ENCODE measurements at regions not wholly inside any gene's neighbourhood (a gene's known extent, or its start where the extent isn't known, plus 50 kb on each side); places are given as distances from the start of the nearest gene placed in this dataset.

DNA sequence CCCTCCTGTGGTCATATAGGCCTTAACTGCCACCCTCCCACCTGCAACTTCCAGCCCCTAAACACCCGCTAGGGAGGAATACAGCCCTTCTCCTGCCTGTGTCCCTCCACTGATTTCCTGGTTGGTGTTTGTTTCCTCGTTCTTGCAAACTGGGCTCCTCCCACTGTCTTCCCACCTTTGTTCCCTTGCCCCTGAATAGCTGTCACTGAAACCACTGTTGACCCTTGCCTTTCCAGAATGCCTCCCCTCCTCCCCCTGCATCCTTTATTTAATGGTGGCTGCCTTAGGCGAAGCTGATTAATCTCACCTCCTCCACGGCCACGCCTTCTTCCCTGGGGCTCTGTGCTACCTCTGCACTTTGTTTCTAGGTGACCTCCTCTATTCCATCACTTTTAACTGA, 626.7 kb downstream of the BNC2 start:
- TF ChIP-seq, protein P1, sequence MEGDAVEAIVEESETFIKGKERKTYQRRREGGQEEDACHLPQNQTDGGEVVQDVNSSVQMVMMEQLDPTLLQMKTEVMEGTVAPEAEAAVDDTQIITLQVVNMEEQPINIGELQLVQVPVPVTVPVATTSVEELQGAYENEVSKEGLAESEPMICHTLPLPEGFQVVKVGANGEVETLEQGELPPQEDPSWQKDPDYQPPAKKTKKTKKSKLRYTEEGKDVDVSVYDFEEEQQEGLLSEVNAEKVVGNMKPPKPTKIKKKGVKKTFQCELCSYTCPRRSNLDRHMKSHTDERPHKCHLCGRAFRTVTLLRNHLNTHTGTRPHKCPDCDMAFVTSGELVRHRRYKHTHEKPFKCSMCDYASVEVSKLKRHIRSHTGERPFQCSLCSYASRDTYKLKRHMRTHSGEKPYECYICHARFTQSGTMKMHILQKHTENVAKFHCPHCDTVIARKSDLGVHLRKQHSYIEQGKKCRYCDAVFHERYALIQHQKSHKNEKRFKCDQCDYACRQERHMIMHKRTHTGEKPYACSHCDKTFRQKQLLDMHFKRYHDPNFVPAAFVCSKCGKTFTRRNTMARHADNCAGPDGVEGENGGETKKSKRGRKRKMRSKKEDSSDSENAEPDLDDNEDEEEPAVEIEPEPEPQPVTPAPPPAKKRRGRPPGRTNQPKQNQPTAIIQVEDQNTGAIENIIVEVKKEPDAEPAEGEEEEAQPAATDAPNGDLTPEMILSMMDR (IDR thresholded peaks at IDR 0.05 in 2 of 3, conservative IDR thresholded peaks at IDR 0.05 in 1 of 3; ENCODE audit: insufficient read depth in 2 of 3, low read depth in 1 of 3, low read length in 3 of 3) = no peak
- TF ChIP-seq CTBP1 (IDR thresholded peaks at IDR 0.05; ENCODE audit: borderline replicate concordance) = no peak
- no peak for TF ChIP-seq CREB1 (IDR thresholded peaks at IDR 0.05)
- no peak for TF ChIP-seq CREB1 (CRISPR knock-in tag; IDR thresholded peaks at IDR 0.05)
- TF ChIP-seq SMC3 (conservative IDR thresholded peaks at IDR 0.05; ENCODE audit: insufficient read depth, low read depth, low read length) = no peak
- TF ChIP-seq, protein P2, sequence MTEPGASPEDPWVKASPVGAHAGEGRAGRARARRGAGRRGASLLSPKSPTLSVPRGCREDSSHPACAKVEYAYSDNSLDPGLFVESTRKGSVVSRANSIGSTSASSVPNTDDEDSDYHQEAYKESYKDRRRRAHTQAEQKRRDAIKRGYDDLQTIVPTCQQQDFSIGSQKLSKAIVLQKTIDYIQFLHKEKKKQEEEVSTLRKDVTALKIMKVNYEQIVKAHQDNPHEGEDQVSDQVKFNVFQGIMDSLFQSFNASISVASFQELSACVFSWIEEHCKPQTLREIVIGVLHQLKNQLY (CRISPR knock-in tag; conservative IDR thresholded peaks at IDR 0.05) = no peak
- no peak for TF ChIP-seq ZBTB7A (IDR thresholded peaks at IDR 0.05; ENCODE audit: borderline replicate concordance, control insufficient read depth, low read depth, low read length)
- no peak for TF ChIP-seq POLR2G (IDR thresholded peaks at IDR 0.05; ENCODE audit: low read depth, low read length)
- TF ChIP-seq KLF16 (IDR thresholded peaks at IDR 0.05) = no peak
- TF ChIP-seq, protein P3, sequence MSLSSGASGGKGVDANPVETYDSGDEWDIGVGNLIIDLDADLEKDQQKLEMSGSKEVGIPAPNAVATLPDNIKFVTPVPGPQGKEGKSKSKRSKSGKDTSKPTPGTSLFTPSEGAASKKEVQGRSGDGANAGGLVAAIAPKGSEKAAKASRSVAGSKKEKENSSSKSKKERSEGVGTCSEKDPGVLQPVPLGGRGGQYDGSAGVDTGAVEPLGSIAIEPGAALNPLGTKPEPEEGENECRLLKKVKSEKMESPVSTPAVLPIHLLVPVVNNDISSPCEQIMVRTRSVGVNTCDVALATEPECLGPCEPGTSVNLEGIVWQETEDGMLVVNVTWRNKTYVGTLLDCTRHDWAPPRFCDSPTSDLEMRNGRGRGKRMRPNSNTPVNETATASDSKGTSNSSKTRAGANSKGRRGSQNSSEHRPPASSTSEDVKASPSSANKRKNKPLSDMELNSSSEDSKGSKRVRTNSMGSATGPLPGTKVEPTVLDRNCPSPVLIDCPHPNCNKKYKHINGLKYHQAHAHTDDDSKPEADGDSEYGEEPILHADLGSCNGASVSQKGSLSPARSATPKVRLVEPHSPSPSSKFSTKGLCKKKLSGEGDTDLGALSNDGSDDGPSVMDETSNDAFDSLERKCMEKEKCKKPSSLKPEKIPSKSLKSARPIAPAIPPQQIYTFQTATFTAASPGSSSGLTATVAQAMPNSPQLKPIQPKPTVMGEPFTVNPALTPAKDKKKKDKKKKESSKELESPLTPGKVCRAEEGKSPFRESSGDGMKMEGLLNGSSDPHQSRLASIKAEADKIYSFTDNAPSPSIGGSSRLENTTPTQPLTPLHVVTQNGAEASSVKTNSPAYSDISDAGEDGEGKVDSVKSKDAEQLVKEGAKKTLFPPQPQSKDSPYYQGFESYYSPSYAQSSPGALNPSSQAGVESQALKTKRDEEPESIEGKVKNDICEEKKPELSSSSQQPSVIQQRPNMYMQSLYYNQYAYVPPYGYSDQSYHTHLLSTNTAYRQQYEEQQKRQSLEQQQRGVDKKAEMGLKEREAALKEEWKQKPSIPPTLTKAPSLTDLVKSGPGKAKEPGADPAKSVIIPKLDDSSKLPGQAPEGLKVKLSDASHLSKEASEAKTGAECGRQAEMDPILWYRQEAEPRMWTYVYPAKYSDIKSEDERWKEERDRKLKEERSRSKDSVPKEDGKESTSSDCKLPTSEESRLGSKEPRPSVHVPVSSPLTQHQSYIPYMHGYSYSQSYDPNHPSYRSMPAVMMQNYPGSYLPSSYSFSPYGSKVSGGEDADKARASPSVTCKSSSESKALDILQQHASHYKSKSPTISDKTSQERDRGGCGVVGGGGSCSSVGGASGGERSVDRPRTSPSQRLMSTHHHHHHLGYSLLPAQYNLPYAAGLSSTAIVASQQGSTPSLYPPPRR (CRISPR knock-in tag; IDR thresholded peaks at IDR 0.05; ENCODE audit: borderline replicate concordance) = no peak
- TF ChIP-seq TEAD1 (CRISPR knock-in tag; IDR thresholded peaks at IDR 0.05) = no peak
- no peak for TF ChIP-seq MXI1 (IDR thresholded peaks at IDR 0.05; ENCODE audit: low read depth, low read length)
- TF ChIP-seq, protein P4, sequence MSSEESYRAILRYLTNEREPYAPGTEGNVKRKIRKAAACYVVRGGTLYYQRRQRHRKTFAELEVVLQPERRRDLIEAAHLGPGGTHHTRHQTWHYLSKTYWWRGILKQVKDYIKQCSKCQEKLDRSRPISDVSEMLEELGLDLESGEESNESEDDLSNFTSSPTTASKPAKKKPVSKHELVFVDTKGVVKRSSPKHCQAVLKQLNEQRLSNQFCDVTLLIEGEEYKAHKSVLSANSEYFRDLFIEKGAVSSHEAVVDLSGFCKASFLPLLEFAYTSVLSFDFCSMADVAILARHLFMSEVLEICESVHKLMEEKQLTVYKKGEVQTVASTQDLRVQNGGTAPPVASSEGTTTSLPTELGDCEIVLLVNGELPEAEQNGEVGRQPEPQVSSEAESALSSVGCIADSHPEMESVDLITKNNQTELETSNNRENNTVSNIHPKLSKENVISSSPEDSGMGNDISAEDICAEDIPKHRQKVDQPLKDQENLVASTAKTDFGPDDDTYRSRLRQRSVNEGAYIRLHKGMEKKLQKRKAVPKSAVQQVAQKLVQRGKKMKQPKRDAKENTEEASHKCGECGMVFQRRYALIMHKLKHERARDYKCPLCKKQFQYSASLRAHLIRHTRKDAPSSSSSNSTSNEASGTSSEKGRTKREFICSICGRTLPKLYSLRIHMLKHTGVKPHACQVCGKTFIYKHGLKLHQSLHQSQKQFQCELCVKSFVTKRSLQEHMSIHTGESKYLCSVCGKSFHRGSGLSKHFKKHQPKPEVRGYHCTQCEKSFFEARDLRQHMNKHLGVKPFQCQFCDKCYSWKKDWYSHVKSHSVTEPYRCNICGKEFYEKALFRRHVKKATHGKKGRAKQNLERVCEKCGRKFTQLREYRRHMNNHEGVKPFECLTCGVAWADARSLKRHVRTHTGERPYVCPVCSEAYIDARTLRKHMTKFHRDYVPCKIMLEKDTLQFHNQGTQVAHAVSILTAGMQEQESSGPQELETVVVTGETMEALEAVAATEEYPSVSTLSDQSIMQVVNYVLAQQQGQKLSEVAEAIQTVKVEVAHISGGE (CRISPR knock-in tag; IDR thresholded peaks at IDR 0.05) = no peak
- TF ChIP-seq PRMT5 (CRISPR knock-in tag; IDR thresholded peaks at IDR 0.05) = no peak
- no peak for TF ChIP-seq DPF2 (IDR thresholded peaks at IDR 0.05)

All from K562 (cell line).